Astrocyte (in vitro differentiated cells and primary cell): ENCODE measurements at regions not wholly inside any gene's neighbourhood (a gene's known extent, or its start where the extent isn't known, plus 50 kb on each side); places are given as distances from the start of the nearest gene placed in this dataset.

ENCODE experiments used
- DNase-seq: peaks from one replicate; pipeline ENCODE4 v3.0.0-alpha.2; 2010; ENCODE audit warnings: low read depth
- FAIRE-seq: peaks from 2 replicates; lab custom pipeline; 2011; peaks lifted over from hg19 to GRCh38; lab: Jason Lieb, UNC
- H2AFZ ChIP-seq: 2 replicates; pipeline ENCODE4 v1.6.0; 2012; ENCODE audit warnings: low read depth, low read length, inconsistent platforms
- H3K27ac ChIP-seq: 2 replicates; pipeline ENCODE4 v1.5.1; 2011; ENCODE audit warnings: low read depth, low read length, inconsistent platforms
- H3K27me3 ChIP-seq: 2 replicates; pipeline ENCODE4 v1.6.0; 2011; ENCODE audit warnings: low read length, inconsistent platforms; ENCODE audit not compliant: insufficient read depth
- H3K36me3 ChIP-seq: 2 replicates; pipeline ENCODE4 v1.5.1; 2011; ENCODE audit warnings: low read length, inconsistent platforms; ENCODE audit not compliant: insufficient read depth
- H3K4me1 ChIP-seq: 2 replicates; pipeline ENCODE4 v1.5.1; 2011; ENCODE audit warnings: low read length, inconsistent platforms; ENCODE audit not compliant: insufficient read depth
- H3K4me2 ChIP-seq: 2 replicates; pipeline ENCODE4 v1.6.0; 2012; ENCODE audit warnings: low read length, inconsistent platforms
- H3K4me3 ChIP-seq: 2 replicates; pipeline ENCODE4 v1.5.1; 2011; ENCODE audit warnings: low read depth, mild to moderate bottlenecking, low read length, inconsistent platforms; ENCODE audit not compliant: insufficient read depth
- H3K79me2 ChIP-seq: 2 replicates; pipeline ENCODE4 v1.6.0; 2012; ENCODE audit warnings: mild to moderate bottlenecking, low read length, inconsistent platforms; ENCODE audit not compliant: insufficient read depth
- H3K9ac ChIP-seq: 2 replicates; pipeline ENCODE4 v1.6.0; 2012; ENCODE audit warnings: mild to moderate bottlenecking, low read length, inconsistent platforms
- H3K9me3 ChIP-seq: 2 replicates; pipeline ENCODE4 v1.5.1; 2012; ENCODE audit warnings: low read depth, mild to moderate bottlenecking, low read length, inconsistent platforms; ENCODE audit not compliant: insufficient read depth
- H4K20me1 ChIP-seq: 2 replicates; pipeline ENCODE4 v1.6.0; 2012; ENCODE audit warnings: low read length, inconsistent platforms; ENCODE audit not compliant: insufficient read depth
- H3K27ac Mint-ChIP-seq: one replicate; pipeline ENCODE4 v1.8.0; 2021; ENCODE audit warnings: mild to moderate bottlenecking, mixed read lengths; ENCODE audit not compliant: unreplicated experiment
- H3K27me3 Mint-ChIP-seq: one replicate; pipeline ENCODE4 v1.8.0; 2021; ENCODE audit warnings: low read depth, mixed read lengths; ENCODE audit not compliant: unreplicated experiment
- H3K36me3 Mint-ChIP-seq: one replicate; pipeline ENCODE4 v1.8.0; 2021; ENCODE audit warnings: low read depth, mixed read lengths; ENCODE audit not compliant: unreplicated experiment
- H3K4me1 Mint-ChIP-seq: one replicate; pipeline ENCODE4 v1.8.0; 2021; ENCODE audit warnings: low read depth, mixed read lengths; ENCODE audit not compliant: unreplicated experiment
- H3K4me3 Mint-ChIP-seq: one replicate; pipeline ENCODE4 v1.8.0; 2021; ENCODE audit warnings: mild to moderate bottlenecking, moderate library complexity, mixed read lengths; ENCODE audit not compliant: unreplicated experiment
- H3K9me3 Mint-ChIP-seq: one replicate; pipeline ENCODE4 v1.8.0; 2021; ENCODE audit warnings: mild to moderate bottlenecking, mixed read lengths; ENCODE audit not compliant: unreplicated experiment
- EZH2 ChIP-seq: IDR thresholded peaks from 2 replicates; pipeline ENCODE4 v1.6.1; 2012; ENCODE audit warnings: mild to moderate bottlenecking, low read length, inconsistent platforms; ENCODE audit not compliant: insufficient read depth
- TF ChIP-seq, protein P1 (sequence below): IDR thresholded peaks from 2 replicates; pipeline ENCODE4 v1.5.1; 2011; ENCODE audit warnings: low read depth, mild to moderate bottlenecking, inconsistent platforms, low read length, moderate library complexity; ENCODE audit not compliant: insufficient read depth

DNA sequence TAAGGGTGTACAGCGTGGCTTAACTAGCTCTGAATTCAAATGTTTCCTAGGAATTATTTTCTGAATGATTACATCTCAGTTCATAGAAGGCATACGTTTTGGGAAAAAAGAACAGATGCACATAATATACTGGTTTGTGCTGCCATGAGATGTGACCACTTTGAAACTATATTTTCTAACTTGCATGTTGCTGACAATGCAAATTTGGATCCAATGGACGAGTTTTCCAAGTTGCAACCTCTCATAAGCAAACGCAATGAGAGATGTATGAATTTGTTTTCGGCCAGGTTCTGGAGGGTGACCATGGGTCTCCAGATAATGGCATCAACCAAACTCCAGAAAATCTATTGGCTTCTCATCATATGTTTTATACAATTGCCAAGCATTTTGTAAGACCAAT, 1445.4 kb downstream of the AACS start:
- no peaks in the 10 kb centered on the region for H3K36me3 Mint-ChIP-seq
- TF ChIP-seq EZH2, result no peak
- TF ChIP-seq, protein P1, sequence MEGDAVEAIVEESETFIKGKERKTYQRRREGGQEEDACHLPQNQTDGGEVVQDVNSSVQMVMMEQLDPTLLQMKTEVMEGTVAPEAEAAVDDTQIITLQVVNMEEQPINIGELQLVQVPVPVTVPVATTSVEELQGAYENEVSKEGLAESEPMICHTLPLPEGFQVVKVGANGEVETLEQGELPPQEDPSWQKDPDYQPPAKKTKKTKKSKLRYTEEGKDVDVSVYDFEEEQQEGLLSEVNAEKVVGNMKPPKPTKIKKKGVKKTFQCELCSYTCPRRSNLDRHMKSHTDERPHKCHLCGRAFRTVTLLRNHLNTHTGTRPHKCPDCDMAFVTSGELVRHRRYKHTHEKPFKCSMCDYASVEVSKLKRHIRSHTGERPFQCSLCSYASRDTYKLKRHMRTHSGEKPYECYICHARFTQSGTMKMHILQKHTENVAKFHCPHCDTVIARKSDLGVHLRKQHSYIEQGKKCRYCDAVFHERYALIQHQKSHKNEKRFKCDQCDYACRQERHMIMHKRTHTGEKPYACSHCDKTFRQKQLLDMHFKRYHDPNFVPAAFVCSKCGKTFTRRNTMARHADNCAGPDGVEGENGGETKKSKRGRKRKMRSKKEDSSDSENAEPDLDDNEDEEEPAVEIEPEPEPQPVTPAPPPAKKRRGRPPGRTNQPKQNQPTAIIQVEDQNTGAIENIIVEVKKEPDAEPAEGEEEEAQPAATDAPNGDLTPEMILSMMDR, result no peak
- H3K9me3 Mint-ChIP-seq, result peaks cover 8% of the 10 kb centered on the region
- H3K4me1 Mint-ChIP-seq, result no peaks in the 10 kb centered on the region
- Histone ChIP-seq H3K4me3 (no peak overlapping the region), H3K9ac (no peak overlapping the region), H3K79me2 (no peaks in the 10 kb centered on the region), H4K20me1 (no peaks in the 10 kb centered on the region), H3K4me1 (no peaks in the 10 kb centered on the region), H3K9me3 (no peaks in the 10 kb centered on the region), H3K27ac (no peak overlapping the region), H3K4me2 (no peak overlapping the region), H3K27me3 (no peaks in the 10 kb centered on the region), H2AFZ (no peak overlapping the region), H3K36me3 (no peaks in the 10 kb centered on the region)
- no peak for DNase-seq
- no peak for FAIRE-seq
- H3K4me3 Mint-ChIP-seq, result no peak overlapping the region
- no peak overlapping the region for H3K27ac Mint-ChIP-seq
- no peaks in the 10 kb centered on the region for H3K27me3 Mint-ChIP-seq

DNA sequence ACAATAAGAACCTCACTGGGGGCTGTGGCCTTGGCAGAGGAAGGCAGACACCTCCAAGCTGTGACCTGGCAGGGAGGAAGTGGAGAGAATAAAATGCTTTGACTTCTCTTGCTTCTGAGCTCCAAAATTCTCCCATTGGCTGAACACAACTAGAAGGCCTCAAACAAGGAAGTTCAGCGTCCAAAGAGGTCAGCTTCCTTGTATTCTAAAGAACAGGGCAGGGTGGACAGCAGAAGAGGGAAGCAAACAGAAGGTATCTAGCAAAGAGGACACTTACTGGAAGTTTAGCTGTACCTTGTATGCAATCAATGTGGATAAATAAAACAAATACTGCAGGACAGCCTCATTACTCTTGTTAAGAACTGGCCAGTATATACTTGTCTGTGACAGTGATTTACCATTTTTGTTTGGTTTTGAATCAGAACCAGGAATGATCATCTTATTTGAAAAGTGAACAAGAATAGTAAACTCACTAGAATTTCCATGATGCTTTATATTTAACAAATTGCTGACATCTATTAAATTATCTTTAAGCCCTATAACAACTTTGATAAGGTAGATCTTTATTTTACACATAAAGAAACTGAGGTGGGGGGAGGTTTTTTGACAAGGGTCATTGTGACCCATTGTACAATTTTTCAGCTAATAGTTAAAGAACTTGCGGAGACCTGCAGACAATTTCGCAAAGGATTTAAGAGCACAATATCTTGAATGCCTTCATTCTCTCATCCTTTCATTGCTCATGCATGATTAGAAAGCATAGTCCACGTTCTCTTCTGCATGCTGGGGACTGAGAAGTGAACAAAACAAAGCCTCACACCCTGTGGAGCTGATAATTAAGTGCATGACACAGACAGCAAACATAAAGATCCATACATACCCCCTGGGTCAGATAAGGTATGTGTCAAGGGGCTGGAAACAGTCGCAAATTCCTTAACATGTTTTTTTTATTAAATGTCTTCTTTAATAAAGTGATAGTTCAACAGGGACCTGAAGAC, 1448.0 kb downstream of the AACS start:
- Histone ChIP-seq H3K27ac (no peak overlapping the region), H3K4me2 (no peak overlapping the region), H4K20me1 (no peaks in the 10 kb centered on the region), H2AFZ (no peak overlapping the region), H3K79me2 (no peaks in the 10 kb centered on the region), H3K4me3 (no peak overlapping the region), H3K4me1 (no peaks in the 10 kb centered on the region), H3K27me3 (no peaks in the 10 kb centered on the region), H3K9me3 (no peaks in the 10 kb centered on the region), H3K9ac (no peak overlapping the region), H3K36me3 (no peaks in the 10 kb centered on the region)
- Mint-ChIP-seq H3K4me1 (no peaks in the 10 kb centered on the region), H3K4me3 (no peak overlapping the region), H3K36me3 (no peaks in the 10 kb centered on the region), H3K9me3 (peaks cover 8% of the 10 kb centered on the region), H3K27ac (no peak overlapping the region), H3K27me3 (no peaks in the 10 kb centered on the region)
- FAIRE-seq (no peak), DNase-seq (no peak)
- TF ChIP-seq, protein P1, result no peak
- TF ChIP-seq EZH2, result no peak
